ENCODE measurements at regions not wholly inside any gene's neighbourhood (a gene's known extent, or its start where the extent isn't known, plus 50 kb on each side); places are given as distances from the start of the nearest gene placed in this dataset.

GRCh38 chr1:50352428-50352827 is 70.8 kb downstream of the DMRTA2 start:
- Histone ChIP-seq H2AFZ (ENCODE audit: low read length) (no peak overlapping the region), H4K20me1 (ENCODE audit: insufficient read depth, low read length) (no peaks in the 10 kb centered on the region), H3K4me3 (ENCODE audit: low read depth, low read length, poor library complexity, severe bottlenecking) (no peak overlapping the region), H3K9me3 (ENCODE audit: low read length) (no peaks in the 10 kb centered on the region), H3K4me2 (ENCODE audit: low read length) (no peak overlapping the region), H3K9me2 (ENCODE audit: insufficient read depth, low read length) (no peaks in the 10 kb centered on the region), H3K36me3 (ENCODE audit: insufficient read depth, low read length) (no peaks in the 10 kb centered on the region), H3K27ac (ENCODE audit: low read depth, low read length, poor library complexity, severe bottlenecking) (no peak overlapping the region), H3K79me2 (ENCODE audit: insufficient read depth, low read depth, low read length) (no peaks in the 10 kb centered on the region), H3K4me1 (ENCODE audit: insufficient read depth, low read length, poor library complexity, severe bottlenecking) (no peaks in the 10 kb centered on the region)
- ChIA-PET CTCF (ENCODE audit: unreplicated experiment) (no interaction called here), POLR2A (interaction anchor here (0.7 kb wide), 1 partner anchor 914 kb away, joined by 3 read pairs; no protein-coding TSS in a partner anchor)
- intact Hi-C loops (cut with micrococcal nuclease; ENCODE audit: unreplicated experiment): no loop called here
- BruUV-seq (replicated peaks): no TSS peak
- no peak for DNase-seq (ENCODE audit: low spot score)
- TF ChIP-seq EZH2phosphoT487 (IDR thresholded peaks at IDR 0.05; ENCODE audit: borderline replicate concordance, low read depth, low read length): no peak
- TF ChIP-seq CTCF (conservative IDR thresholded peaks at IDR 0.05; ENCODE audit: low read length): no peak

GRCh38 chr1:50350868-50351267 is 72.4 kb downstream of the DMRTA2 start:
- no peaks in the 10 kb centered on the region for H4K20me1 ChIP-seq (ENCODE audit: insufficient read depth, low read length)
- TF ChIP-seq EZH2phosphoT487 (IDR thresholded peaks at IDR 0.05; ENCODE audit: borderline replicate concordance, low read depth, low read length) (no peak), CTCF (conservative IDR thresholded peaks at IDR 0.05; ENCODE audit: low read length) (no peak)
- H3K36me3 ChIP-seq (ENCODE audit: insufficient read depth, low read length): no peaks in the 10 kb centered on the region
- DNase-seq (ENCODE audit: low spot score): no peak
- no peaks in the 10 kb centered on the region for H3K79me2 ChIP-seq (ENCODE audit: insufficient read depth, low read depth, low read length)
- no peak overlapping the region for H3K4me2 ChIP-seq (ENCODE audit: low read length)
- H3K9me3 ChIP-seq (ENCODE audit: low read length): no peaks in the 10 kb centered on the region
- no peak overlapping the region for H3K4me3 ChIP-seq (ENCODE audit: low read depth, low read length, poor library complexity, severe bottlenecking)
- no peaks in the 10 kb centered on the region for H3K9me2 ChIP-seq (ENCODE audit: insufficient read depth, low read length)
- intact Hi-C loops (cut with micrococcal nuclease; ENCODE audit: unreplicated experiment): no loop called here
- no peaks in the 10 kb centered on the region for H3K4me1 ChIP-seq (ENCODE audit: insufficient read depth, low read length, poor library complexity, severe bottlenecking)
- POLR2A ChIA-PET: interaction anchor here (0.6 kb wide), 1 partner anchor 124 kb away, joined by 3 read pairs; no protein-coding TSS in a partner anchor
- CTCF ChIA-PET (ENCODE audit: unreplicated experiment): no interaction called here
- no peak overlapping the region for H3K27ac ChIP-seq (ENCODE audit: low read depth, low read length, poor library complexity, severe bottlenecking)
- no peak overlapping the region for H2AFZ ChIP-seq (ENCODE audit: low read length)
- BruUV-seq (replicated peaks): no TSS peak

GRCh38 chr1:50350421-50350820 is 72.8 kb downstream of the DMRTA2 start:
- no peak for TF ChIP-seq EZH2phosphoT487 (IDR thresholded peaks at IDR 0.05; ENCODE audit: borderline replicate concordance, low read depth, low read length)
- no peaks in the 10 kb centered on the region for H3K79me2 ChIP-seq (ENCODE audit: insufficient read depth, low read depth, low read length)
- H3K27ac ChIP-seq (ENCODE audit: low read depth, low read length, poor library complexity, severe bottlenecking): no peak overlapping the region
- H3K9me3 ChIP-seq (ENCODE audit: low read length): no peaks in the 10 kb centered on the region
- BruUV-seq (replicated peaks): no TSS peak
- no peak overlapping the region for H2AFZ ChIP-seq (ENCODE audit: low read length)
- no peak for DNase-seq (ENCODE audit: low spot score)
- H3K4me2 ChIP-seq (ENCODE audit: low read length): no peak overlapping the region
- H3K9me2 ChIP-seq (ENCODE audit: insufficient read depth, low read length): no peaks in the 10 kb centered on the region
- ChIA-PET POLR2A (interaction anchor here (0.6 kb wide), 1 partner anchor 125 kb away, joined by 3 read pairs; no protein-coding TSS in a partner anchor), CTCF (ENCODE audit: unreplicated experiment) (no interaction called here)
- H3K36me3 ChIP-seq (ENCODE audit: insufficient read depth, low read length): no peaks in the 10 kb centered on the region
- H4K20me1 ChIP-seq (ENCODE audit: insufficient read depth, low read length): no peaks in the 10 kb centered on the region
- H3K4me3 ChIP-seq (ENCODE audit: low read depth, low read length, poor library complexity, severe bottlenecking): no peak overlapping the region
- intact Hi-C loops (cut with micrococcal nuclease; ENCODE audit: unreplicated experiment): no loop called here
- H3K4me1 ChIP-seq (ENCODE audit: insufficient read depth, low read length, poor library complexity, severe bottlenecking): no peaks in the 10 kb centered on the region
